Activated naive CD8-positive, alpha-beta T cell (primary cell): ENCODE measurements at regions not wholly inside any gene's neighbourhood (a gene's known extent, or its start where the extent isn't known, plus 50 kb on each side); places are given as distances from the start of the nearest gene placed in this dataset.

Experiments
- H3K27ac Mint-ChIP-seq: one replicate; pipeline ENCODE4 v1.8.0; 2021; ENCODE audit warnings: mixed read lengths
- H3K27me3 Mint-ChIP-seq: one replicate; pipeline ENCODE4 v1.8.0; 2021; ENCODE audit warnings: mixed read lengths
- H3K36me3 Mint-ChIP-seq: one replicate; pipeline ENCODE4 v1.8.0; 2021; ENCODE audit warnings: mixed read lengths
- H3K4me1 Mint-ChIP-seq: one replicate; pipeline ENCODE4 v1.8.0; 2021; ENCODE audit warnings: low read depth, mixed read lengths
- H3K4me3 Mint-ChIP-seq: one replicate; pipeline ENCODE4 v1.8.0; 2021; ENCODE audit warnings: mild to moderate bottlenecking, mixed read lengths
- H3K9me3 Mint-ChIP-seq: one replicate; pipeline ENCODE4 v1.8.0; 2021; ENCODE audit warnings: low read depth, mixed read lengths

GRCh38 chr1:2912424-2913061 lies 108.7 kb upstream of the ACTRT2 start:
- Mint-ChIP-seq H3K27ac (no peak overlapping the region), H3K9me3 (no peaks in the 10 kb centered on the region), H3K36me3 (no peaks in the 10 kb centered on the region), H3K4me1 (no peaks in the 10 kb centered on the region), H3K27me3 (no peaks in the 10 kb centered on the region), H3K4me3 (no peak overlapping the region)

DNA sequence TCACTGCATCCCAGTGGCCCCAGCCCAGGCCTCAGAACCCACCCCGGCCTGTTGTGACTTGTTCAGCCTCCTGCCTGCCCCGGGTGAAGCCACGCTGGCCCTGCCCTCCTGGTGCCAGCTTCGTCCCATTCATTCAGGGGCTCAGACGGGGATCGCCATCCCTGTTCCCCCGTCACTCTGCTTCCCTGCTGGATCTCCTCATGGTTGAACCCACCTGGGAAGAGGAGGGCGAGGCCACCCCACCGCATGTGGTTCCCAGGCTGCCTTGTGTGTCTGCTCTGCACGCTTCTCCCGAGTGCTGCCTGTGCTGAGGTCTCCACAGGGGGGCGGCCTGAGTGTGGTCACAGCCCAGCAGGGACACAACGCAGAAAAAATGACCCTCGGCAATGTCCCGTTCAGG lies 108.2 kb upstream of the ACTRT2 start:
- no peaks in the 10 kb centered on the region for H3K27me3 Mint-ChIP-seq
- no peaks in the 10 kb centered on the region for H3K36me3 Mint-ChIP-seq
- H3K27ac Mint-ChIP-seq: no peak overlapping the region
- H3K4me3 Mint-ChIP-seq: no peak overlapping the region
- H3K4me1 Mint-ChIP-seq: no peaks in the 10 kb centered on the region
- H3K9me3 Mint-ChIP-seq: no peaks in the 10 kb centered on the region

DNA sequence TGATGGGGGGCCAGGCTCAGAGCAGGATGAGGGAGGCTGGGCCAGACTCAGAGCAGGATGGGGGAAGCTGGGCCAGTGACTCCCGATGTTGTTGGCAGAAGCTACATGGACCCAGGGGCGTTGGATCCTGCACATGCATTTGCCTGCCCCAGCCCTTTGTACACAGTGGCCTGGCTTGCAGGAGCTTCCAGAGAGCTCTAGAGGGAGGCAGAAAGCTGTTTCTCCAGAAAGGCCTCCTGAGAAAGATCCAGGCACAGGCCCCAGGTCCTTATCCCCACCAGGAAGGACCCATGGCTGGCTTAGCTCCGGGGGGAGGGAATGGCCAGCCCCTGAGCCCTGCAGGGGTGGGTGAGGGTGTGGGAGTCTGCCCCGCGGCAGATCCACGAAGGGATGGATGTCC lies 106.6 kb upstream of the ACTRT2 start:
- Mint-ChIP-seq H3K4me1 (no peaks in the 10 kb centered on the region), H3K9me3 (no peaks in the 10 kb centered on the region)

GRCh38 chr1:2916153-2916552 lies 105.1 kb upstream of the ACTRT2 start:
- no peaks in the 10 kb centered on the region for H3K36me3 Mint-ChIP-seq
- H3K4me1 Mint-ChIP-seq: no peaks in the 10 kb centered on the region
- no peak overlapping the region for H3K27ac Mint-ChIP-seq
- no peaks in the 10 kb centered on the region for H3K27me3 Mint-ChIP-seq
- H3K9me3 Mint-ChIP-seq: no peaks in the 10 kb centered on the region
- H3K4me3 Mint-ChIP-seq: no peak overlapping the region

More for the DNA sequence above, 106.6 kb upstream of the ACTRT2 start:
- Mint-ChIP-seq H3K4me3 (no peak overlapping the region), H3K36me3 (no peaks in the 10 kb centered on the region), H3K27ac (no peak overlapping the region), H3K27me3 (no peaks in the 10 kb centered on the region)

- H3K27me3 Mint-ChIP-seq: no peaks in the 10 kb centered on the region
- H3K4me3 Mint-ChIP-seq: no peak overlapping the region
- H3K4me1 Mint-ChIP-seq: no peaks in the 10 kb centered on the region
- H3K9me3 Mint-ChIP-seq: no peaks in the 10 kb centered on the region
- H3K36me3 Mint-ChIP-seq: no peaks in the 10 kb centered on the region
- H3K27ac Mint-ChIP-seq: no peak overlapping the region
These were observed 104.6 kb upstream of the ACTRT2 start for GRCh38 chr1:2916706-2917105.

DNA sequence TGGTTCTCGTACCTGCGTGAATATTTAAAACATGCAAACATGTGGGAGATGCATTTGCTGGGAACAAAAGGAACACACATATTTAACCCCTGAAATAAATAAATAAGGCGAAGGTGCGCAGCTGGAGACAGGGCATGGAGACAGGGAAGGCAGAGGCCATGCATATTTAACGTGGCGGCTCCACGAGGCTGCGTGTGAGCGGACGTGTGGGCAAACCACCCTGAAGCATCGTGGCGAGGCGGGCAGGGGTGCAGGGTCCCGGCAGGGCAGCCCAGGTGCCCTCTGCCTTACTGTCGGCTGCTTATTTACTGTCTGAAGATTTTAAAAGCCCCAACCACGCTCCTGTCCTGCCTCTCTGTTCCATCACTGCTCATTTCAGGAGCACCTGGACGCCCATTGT lies 104.0 kb upstream of the ACTRT2 start:
- Mint-ChIP-seq H3K4me3 (no peak overlapping the region), H3K4me1 (peaks cover 1% of the 10 kb centered on the region), H3K27me3 (no peaks in the 10 kb centered on the region), H3K36me3 (no peaks in the 10 kb centered on the region), H3K27ac (no peak overlapping the region), H3K9me3 (no peaks in the 10 kb centered on the region)

- H3K9me3 Mint-ChIP-seq: no peaks in the 10 kb centered on the region
- H3K27ac Mint-ChIP-seq: no peak overlapping the region
- H3K4me1 Mint-ChIP-seq: peaks cover 2% of the 10 kb centered on the region
- no peak overlapping the region for H3K4me3 Mint-ChIP-seq
- no peaks in the 10 kb centered on the region for H3K27me3 Mint-ChIP-seq
- no peaks in the 10 kb centered on the region for H3K36me3 Mint-ChIP-seq
These were observed 102.8 kb upstream of the ACTRT2 start for GRCh38 chr1:2918441-2918840.

DNA sequence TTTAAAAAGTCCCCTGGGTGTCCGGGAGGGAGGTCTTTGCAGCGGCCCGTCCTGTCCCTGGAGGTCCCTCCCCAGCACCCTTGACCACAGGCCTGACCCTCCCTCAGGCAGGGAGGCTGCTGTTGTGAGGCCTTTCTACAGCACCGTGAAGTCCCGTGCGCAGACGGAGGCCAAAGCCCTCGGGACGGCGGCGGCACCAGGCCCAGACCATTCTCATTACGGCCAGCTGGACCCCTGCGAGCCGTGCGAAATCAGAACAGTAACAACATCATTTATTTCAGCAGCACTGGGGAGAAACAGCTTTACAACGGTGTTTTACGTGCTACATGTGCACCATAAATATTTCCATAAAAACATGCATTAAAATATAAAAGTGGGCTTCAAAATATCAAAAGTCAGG lies 101.4 kb upstream of the ACTRT2 start:
- no peaks in the 10 kb centered on the region for H3K36me3 Mint-ChIP-seq
- peaks cover 1% of the 10 kb centered on the region for H3K27me3 Mint-ChIP-seq
- no peaks in the 10 kb centered on the region for H3K9me3 Mint-ChIP-seq
- H3K4me1 Mint-ChIP-seq: peaks cover 2% of the 10 kb centered on the region
- H3K27ac Mint-ChIP-seq: no peak overlapping the region
- no peak overlapping the region for H3K4me3 Mint-ChIP-seq

DNA sequence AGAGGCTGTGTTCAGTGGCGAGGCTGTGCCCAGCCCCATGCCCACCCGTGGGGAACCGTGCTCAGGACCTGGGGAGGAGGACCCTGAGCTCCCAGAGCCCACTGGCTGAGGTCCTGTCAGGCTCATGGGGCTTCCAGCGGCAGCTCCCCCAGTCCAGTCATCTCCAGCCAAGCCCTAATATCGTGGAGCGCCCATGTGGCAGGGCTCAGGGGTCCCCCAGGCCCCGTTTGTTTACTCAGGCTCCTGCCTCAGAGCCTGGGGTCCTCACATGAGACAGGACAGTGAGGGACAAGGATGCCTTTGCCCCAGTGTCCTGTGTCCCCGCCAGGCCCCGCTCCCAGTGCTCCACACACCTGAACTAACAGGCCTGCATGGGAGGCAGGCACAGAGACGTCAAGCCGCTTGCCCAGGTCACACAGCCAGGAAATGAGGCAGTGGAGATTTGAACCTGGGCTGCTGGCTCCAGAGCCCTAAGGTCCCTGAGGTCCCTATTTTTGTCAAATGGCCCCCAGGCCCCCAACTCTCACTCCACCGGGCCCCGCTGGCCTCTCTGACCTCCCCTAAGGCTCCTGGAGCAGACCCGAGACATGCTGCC lies 100.7 kb upstream of the ACTRT2 start:
- H3K4me1 Mint-ChIP-seq: peaks cover 2% of the 10 kb centered on the region
- H3K4me3 Mint-ChIP-seq: no peak overlapping the region
- H3K36me3 Mint-ChIP-seq: no peaks in the 10 kb centered on the region
- no peak overlapping the region for H3K27ac Mint-ChIP-seq
- H3K9me3 Mint-ChIP-seq: no peaks in the 10 kb centered on the region
- peaks cover 2% of the 10 kb centered on the region for H3K27me3 Mint-ChIP-seq

GRCh38 chr1:2921970-2922686 lies 99.1 kb upstream of the ACTRT2 start:
- H3K27ac Mint-ChIP-seq: no peak overlapping the region
- H3K4me1 Mint-ChIP-seq: peaks cover 2% of the 10 kb centered on the region
- H3K9me3 Mint-ChIP-seq: no peaks in the 10 kb centered on the region
- H3K27me3 Mint-ChIP-seq: peaks cover 2% of the 10 kb centered on the region
- no peaks in the 10 kb centered on the region for H3K36me3 Mint-ChIP-seq
- H3K4me3 Mint-ChIP-seq: no peak overlapping the region

DNA sequence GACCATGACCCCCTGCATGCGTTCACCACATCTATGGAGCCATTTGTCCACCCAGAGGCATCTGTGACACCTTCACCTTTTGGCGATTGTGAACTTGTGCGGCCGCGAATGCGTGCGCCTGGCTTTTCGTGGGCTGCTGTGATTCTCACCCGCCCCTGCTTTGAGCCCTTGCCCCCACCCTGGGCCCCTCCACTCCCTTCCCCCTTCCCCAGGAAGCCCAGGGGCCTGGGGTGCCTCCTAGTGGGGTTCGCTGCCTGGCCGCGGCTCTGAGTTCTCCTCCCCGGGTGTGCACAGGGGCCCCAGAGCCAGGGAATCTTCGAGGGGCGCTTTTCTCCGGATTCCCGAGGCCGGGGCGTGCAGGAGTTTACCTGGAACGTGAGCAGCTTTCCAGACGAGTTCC lies 97.9 kb upstream of the ACTRT2 start:
- Mint-ChIP-seq H3K27me3 (peaks cover 2% of the 10 kb centered on the region), H3K9me3 (no peaks in the 10 kb centered on the region), H3K4me1 (peaks cover 2% of the 10 kb centered on the region), H3K27ac (no peak overlapping the region), H3K4me3 (no peak overlapping the region), H3K36me3 (no peaks in the 10 kb centered on the region)

DNA sequence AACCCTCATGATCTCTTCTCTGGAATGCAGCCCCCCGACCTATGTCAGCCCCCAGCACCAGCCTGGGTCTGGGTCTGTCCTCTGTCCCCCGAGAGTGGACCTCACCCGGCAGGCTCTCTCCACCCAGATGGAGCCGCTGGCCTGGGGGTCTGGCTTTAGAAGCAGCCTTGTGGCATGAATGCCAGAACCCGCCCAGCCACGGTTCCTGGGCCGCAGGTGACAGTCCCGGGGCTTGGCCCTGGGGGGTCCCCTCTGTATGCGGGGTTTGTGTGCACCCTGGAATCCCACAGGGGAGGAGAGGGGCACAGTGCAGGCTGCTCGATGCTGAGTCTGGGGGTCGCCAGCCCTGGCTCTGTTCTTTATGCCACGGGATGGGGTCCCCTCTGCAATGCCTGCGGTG lies 96.0 kb upstream of the ACTRT2 start:
- Mint-ChIP-seq H3K9me3 (no peaks in the 10 kb centered on the region), H3K4me1 (peaks cover 2% of the 10 kb centered on the region)

DNA sequence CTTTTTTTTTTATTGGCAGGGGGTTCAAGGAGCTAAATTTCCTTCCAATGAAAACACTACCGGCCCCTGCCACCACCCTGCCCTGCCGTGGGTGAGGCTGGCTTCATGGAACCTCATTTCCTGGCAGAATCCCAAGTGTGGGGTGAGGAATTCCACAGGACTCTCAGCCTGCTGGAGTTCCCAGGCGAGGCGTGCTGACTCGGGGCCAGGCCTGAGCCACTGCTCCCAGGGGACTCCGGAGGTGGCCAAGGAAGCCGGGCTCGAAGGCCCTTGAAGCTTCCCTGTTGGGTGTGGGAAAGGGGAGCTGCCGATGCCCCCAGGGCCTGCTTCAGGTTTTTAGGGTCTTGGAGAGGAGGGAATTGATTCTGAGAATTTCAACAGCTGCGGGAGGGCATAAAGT lies 95.3 kb upstream of the ACTRT2 start:
- no peak overlapping the region for H3K27ac Mint-ChIP-seq
- no peaks in the 10 kb centered on the region for H3K36me3 Mint-ChIP-seq
- peaks cover 2% of the 10 kb centered on the region for H3K27me3 Mint-ChIP-seq
- no peak overlapping the region for H3K4me3 Mint-ChIP-seq
- H3K9me3 Mint-ChIP-seq: no peaks in the 10 kb centered on the region
- peaks cover 2% of the 10 kb centered on the region for H3K4me1 Mint-ChIP-seq

More for the DNA sequence above, 96.0 kb upstream of the ACTRT2 start:
- H3K27me3 Mint-ChIP-seq: peaks cover 2% of the 10 kb centered on the region
- no peak overlapping the region for H3K4me3 Mint-ChIP-seq
- no peaks in the 10 kb centered on the region for H3K36me3 Mint-ChIP-seq
- no peak overlapping the region for H3K27ac Mint-ChIP-seq

- Mint-ChIP-seq H3K9me3 (no peaks in the 10 kb centered on the region), H3K4me1 (peaks cover 2% of the 10 kb centered on the region), H3K27ac (no peak overlapping the region), H3K4me3 (no peak overlapping the region), H3K27me3 (peaks cover 2% of the 10 kb centered on the region), H3K36me3 (no peaks in the 10 kb centered on the region)
These were observed 94.7 kb upstream of the ACTRT2 start for GRCh38 chr1:2926447-2927055.
